IMR-90 (cell line): ENCODE measurements at regions not wholly inside any gene's neighbourhood (a gene's known extent, or its start where the extent isn't known, plus 50 kb on each side); places are given as distances from the start of the nearest gene placed in this dataset.

Experiments
- ATAC-seq: fragments of 200-7000 bp; cut with Tn5 transposase; 2 replicates; pipeline ENCODE4 v1.9.1; 2020; ENCODE audit warnings: low read depth, mild to moderate bottlenecking, moderate library complexity
- BruUV-seq: library from RNA; stranded (reverse); fragments of 400-500 nt; replicated peaks from 2 replicates; lab custom pipeline; 2021; lab: Mats Ljungman, UMichigan
- CTCF ChIA-PET: fragments of 300-600 bp; formaldehyde crosslinking; extraction: SDS; loops from one replicate; lab custom pipeline; 2021; ENCODE audit warnings: antibody characterized with exemption; lab: Yijun Ruan, JAX
- POLR2A ChIA-PET: fragments of 300-600 bp; sonication (Branson Sonifier 250); formaldehyde crosslinking; loops from one replicate; lab custom pipeline; 2022; ENCODE audit warnings: antibody characterized with exemption; ENCODE audit not compliant: unreplicated experiment; lab: Charles Lee
- DNase-seq: peaks from one replicate; pipeline ENCODE4 v3.0.0; 2013
- H2AFZ ChIP-seq: replicated peaks from 2 replicates; pipeline ENCODE3; 2013; ENCODE audit warnings: low read length, mild to moderate bottlenecking; ENCODE audit not compliant: poor library complexity
- H2AK5ac ChIP-seq: 2 replicates; pipeline ENCODE4 v1.6.1; 2013; ENCODE audit warnings: low read depth, low read length, inconsistent platforms
- H2AK9ac ChIP-seq: replicated peaks from 2 replicates; pipeline ENCODE3; 2013; ENCODE audit warnings: mild to moderate bottlenecking, low read depth, low read length, moderate library complexity; ENCODE audit not compliant: poor library complexity
- H2BK120ac ChIP-seq: 2 replicates; pipeline ENCODE4 v1.6.1; 2013; ENCODE audit warnings: low read depth, low read length, inconsistent platforms
- H2BK15ac ChIP-seq: 3 replicates; pipeline ENCODE4 v1.6.1; 2013; ENCODE audit warnings: low read depth, low read length, inconsistent platforms
- H2BK20ac ChIP-seq: 2 replicates; pipeline ENCODE4 v1.6.1; 2013; ENCODE audit warnings: low read depth, mild to moderate bottlenecking, inconsistent platforms, low read length, moderate library complexity
- H2BK5ac ChIP-seq: 2 replicates; pipeline ENCODE4 v1.6.1; 2013; ENCODE audit warnings: mild to moderate bottlenecking, low read depth, low read length, inconsistent platforms; ENCODE audit not compliant: poor library complexity, severe bottlenecking
- H3K14ac ChIP-seq: replicated peaks from 2 replicates; pipeline ENCODE4 v1.6.1; 2013; ENCODE audit warnings: low read depth, low read length, inconsistent platforms
- H3K18ac ChIP-seq: 2 replicates; pipeline ENCODE4 v1.6.1; 2013; ENCODE audit warnings: low read depth, low read length, control low read depth
- H3K23ac ChIP-seq: 2 replicates; pipeline ENCODE4 v1.6.1; 2013; ENCODE audit warnings: low read depth, low read length, inconsistent platforms
- H3K27ac ChIP-seq: 2 replicates; pipeline ENCODE4 v1.5.1; 2013; ENCODE audit warnings: mild to moderate bottlenecking, control low read depth, low read length; ENCODE audit not compliant: insufficient read depth
- H3K27me3 ChIP-seq: 2 replicates; pipeline ENCODE4 v1.6.1; 2013; ENCODE audit warnings: low read length; ENCODE audit not compliant: control insufficient read depth, insufficient read depth
- H3K36me3 ChIP-seq: 2 replicates; pipeline ENCODE4 v1.6.1; 2013; ENCODE audit warnings: low read length, mixed read lengths; ENCODE audit not compliant: control insufficient read depth, insufficient read depth
- H3K4ac ChIP-seq: 2 replicates; pipeline ENCODE4 v1.6.1; 2013; ENCODE audit warnings: low read depth, low read length, inconsistent platforms
- H3K4me1 ChIP-seq: 2 replicates; pipeline ENCODE4 v1.6.1; 2013; ENCODE audit warnings: low read length, mixed read lengths; ENCODE audit not compliant: control insufficient read depth, insufficient read depth
- H3K4me2 ChIP-seq: 2 replicates; pipeline ENCODE4 v1.6.1; 2013; ENCODE audit warnings: low read depth, mild to moderate bottlenecking, control low read depth, low read length, moderate library complexity
- H3K4me3 ChIP-seq: 2 replicates; pipeline ENCODE4 v1.5.1; 2013; ENCODE audit warnings: low read depth, mild to moderate bottlenecking, control low read depth, low read length, moderate library complexity; ENCODE audit not compliant: insufficient read depth
- H3K56ac ChIP-seq: 2 replicates; pipeline ENCODE4 v1.6.1; 2013; ENCODE audit warnings: low read length, inconsistent platforms; ENCODE audit not compliant: insufficient read depth; ENCODE audit errors: extremely low read depth
- H3K79me1 ChIP-seq, 2 experiments: 2 replicates each; pipeline ENCODE4 v1.6.1; 2013; ENCODE audit warnings: low read length in 2 of 2, inconsistent platforms in 1 of 2, low read depth in 1 of 2
- H3K9ac ChIP-seq: 2 replicates; pipeline ENCODE4 v1.6.1; 2013; ENCODE audit warnings: low read depth, low read length, control low read depth
- H3K9me1 ChIP-seq: 2 replicates; pipeline ENCODE4 v1.6.1; 2013; ENCODE audit warnings: low read length, inconsistent platforms; ENCODE audit not compliant: insufficient read depth
- H3K9me3 ChIP-seq: 2 replicates; pipeline ENCODE4 v1.6.1; 2013; ENCODE audit warnings: low read length; ENCODE audit not compliant: control insufficient read depth, insufficient read depth
- H4K20me1 ChIP-seq: 2 replicates; pipeline ENCODE4 v1.6.1; 2013; ENCODE audit warnings: low read length, inconsistent platforms; ENCODE audit not compliant: insufficient read depth
- H4K5ac ChIP-seq: 2 replicates; pipeline ENCODE4 v1.6.1; 2013; ENCODE audit warnings: mild to moderate bottlenecking, low read depth, low read length, control low read depth
- H4K8ac ChIP-seq, 2 experiments: 2 replicates each; pipeline ENCODE4 v1.6.1; 2013; ENCODE audit warnings: low read depth in 2 of 2, low read length in 2 of 2, control low read depth in 1 of 2, inconsistent platforms in 1 of 2
- H4K91ac ChIP-seq: 2 replicates; pipeline ENCODE4 v1.6.1; 2013; ENCODE audit warnings: low read depth, low read length, inconsistent platforms; ENCODE audit not compliant: insufficient read depth
- BHLHE40 ChIP-seq: fragments of 150-350 bp; IDR thresholded peaks from 2 replicates; pipeline ENCODE4 v1.6.1; 2016; ENCODE audit warnings: mild to moderate bottlenecking, low read depth, low read length
- CEBPB ChIP-seq: IDR thresholded peaks from 2 replicates; pipeline ENCODE4 v1.6.1; 2012; ENCODE audit warnings: low read depth, low read length, improper control_type of control experiment
- CHD1 ChIP-seq: IDR thresholded peaks from 2 replicates; pipeline ENCODE4 v1.6.1; 2012; ENCODE audit warnings: low read depth, low read length, improper control_type of control experiment
- FOS ChIP-seq: fragments of 150-350 bp; IDR thresholded peaks from 2 replicates; pipeline ENCODE4 v1.6.1; 2016; ENCODE audit warnings: low read depth, low read length
- MAFK ChIP-seq: IDR thresholded peaks from 2 replicates; pipeline ENCODE4 v1.6.1; 2012; ENCODE audit warnings: low read depth, low read length, improper control_type of control experiment
- MAZ ChIP-seq: IDR thresholded peaks from 2 replicates; pipeline ENCODE4 v1.6.1; 2012; ENCODE audit warnings: low read depth, mild to moderate bottlenecking, low read length, improper control_type of control experiment, moderate library complexity, borderline replicate concordance
- MXI1 ChIP-seq: IDR thresholded peaks from 2 replicates; pipeline ENCODE4 v1.6.1; 2012; ENCODE audit warnings: low read depth, mild to moderate bottlenecking, low read length, moderate library complexity, borderline replicate concordance
- NFE2L2 ChIP-seq: fragments of 150-350 bp; IDR thresholded peaks from 2 replicates; pipeline ENCODE4 v1.6.1; 2016; ENCODE audit warnings: low read depth, mild to moderate bottlenecking, low read length
- POLR2A ChIP-seq: IDR thresholded peaks from 2 replicates; pipeline ENCODE4 v1.6.1; 2012; ENCODE audit warnings: mild to moderate bottlenecking, low read depth, low read length
- RAD21 ChIP-seq: IDR thresholded peaks from 2 replicates; pipeline ENCODE4 v1.6.1; 2012; ENCODE audit warnings: low read length, improper control_type of control experiment
- RCOR1 ChIP-seq: IDR thresholded peaks from 2 replicates; pipeline ENCODE4 v1.6.1; 2012; ENCODE audit warnings: mild to moderate bottlenecking, low read length, improper control_type of control experiment; ENCODE audit not compliant: insufficient replicate concordance
- RFX5 ChIP-seq: IDR thresholded peaks from 2 replicates; pipeline ENCODE4 v1.8.0; 2012; ENCODE audit warnings: low read depth, mild to moderate bottlenecking, low read length, moderate library complexity
- SMC3 ChIP-seq: fragments of 150-350 bp; IDR thresholded peaks from 2 replicates; pipeline ENCODE4 v1.6.1; 2016; ENCODE audit warnings: low read depth, mild to moderate bottlenecking, antibody characterized with exemption, low read length, moderate library complexity
- WGBS, 2 experiments: methylation state at CpG; one replicate each; pipeline versions ENCODE4 v1.1.5 to v1.1.7; 2013; ENCODE audit warnings: missing lambda C conversion rate in 2 of 2; ENCODE audit not compliant: insufficient read length in 1 of 2; ENCODE audit errors: extremely low coverage in 2 of 2; 5-methylcytosine and 5-hydroxymethylcytosine counted together
- dilution Hi-C: fragments of 300-500 bp; cut with HindIII; formaldehyde crosslinking; loops from one replicate; pipeline ENCODE4 v1.14.3; 2018; ENCODE audit warnings: low sequenced_read_pairs; ENCODE audit not compliant: unreplicated experiment
- in situ Hi-C: fragments of 300-500 bp; cut with MboI; formaldehyde crosslinking; loops from 3 replicates; pipeline ENCODE4 v1.14.3; 2019; ENCODE audit warnings: low sequenced_read_pairs, inconsistent platforms, mixed read lengths
- intact Hi-C: fragments of 100-400 bp; cut with micrococcal nuclease; formaldehyde crosslinking; loops from 2 replicates; pipeline ENCODE4 v1.10.0; 2022
- TF ChIP-seq, protein P1 (sequence below): conservative IDR thresholded peaks from 2 replicates; pipeline ENCODE4 v1.5.1; 2012; ENCODE audit warnings: mild to moderate bottlenecking, low read depth, low read length, improper control_type of control experiment
- TF ChIP-seq, protein P2 (sequence below): fragments of 150-350 bp; IDR thresholded peaks from 2 replicates; pipeline ENCODE4 v1.6.1; 2016; ENCODE audit warnings: low read depth, mild to moderate bottlenecking, low read length, moderate library complexity, borderline replicate concordance
- TF ChIP-seq, protein P3 (sequence below): fragments of 150-350 bp; IDR thresholded peaks from 2 replicates; pipeline ENCODE4 v1.6.1; 2017; ENCODE audit warnings: mild to moderate bottlenecking, antibody characterized with exemption, low read length, low read depth

DNA sequence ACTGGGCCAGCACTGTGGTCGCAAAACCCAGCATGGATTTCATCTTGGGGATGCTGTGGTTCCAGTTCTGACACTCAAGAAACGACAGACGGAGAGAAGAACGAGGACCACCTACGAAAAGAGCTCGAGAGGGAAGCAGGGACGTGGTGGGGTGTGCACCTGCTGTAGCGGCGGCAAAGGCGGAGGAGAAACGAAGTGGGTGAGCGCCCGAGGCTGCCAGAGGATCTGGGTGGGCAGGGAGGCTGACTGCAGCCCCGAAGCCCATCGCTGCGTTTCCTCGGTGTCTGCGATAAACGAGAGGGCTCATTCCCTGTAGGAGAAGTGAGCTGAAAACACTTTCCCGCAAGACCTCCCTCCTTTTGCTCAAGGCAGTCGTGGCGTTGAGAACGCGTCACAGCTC is 246.1 kb downstream of the OR4C45 start:
- no peak overlapping the region for H3K56ac ChIP-seq
- H3K27ac ChIP-seq, result no peak overlapping the region
- H3K27me3 ChIP-seq, result no peaks in the 10 kb centered on the region
- H3K4me3 ChIP-seq, result no peak overlapping the region
- ATAC-seq, result no peak
- no peak overlapping the region for H3K9ac ChIP-seq
- H3K18ac ChIP-seq, result no peak overlapping the region
- no TSS peak for BruUV-seq
- ChIA-PET CTCF (no interaction called here), POLR2A (no interaction called here)
- no peaks in the 10 kb centered on the region for H3K36me3 ChIP-seq
- peaks cover 11% of the 10 kb centered on the region for H3K9me3 ChIP-seq
- TF ChIP-seq FOS (no peak), BHLHE40 (no peak), CHD1 (no peak), RAD21 (no peak), RCOR1 (no peak), MAZ (no peak), RFX5 (no peak), MAFK (no peak), CEBPB (no peak), MXI1 (no peak), NFE2L2 (no peak), SMC3 (no peak), POLR2A (no peak)
- TF ChIP-seq, protein P1, sequence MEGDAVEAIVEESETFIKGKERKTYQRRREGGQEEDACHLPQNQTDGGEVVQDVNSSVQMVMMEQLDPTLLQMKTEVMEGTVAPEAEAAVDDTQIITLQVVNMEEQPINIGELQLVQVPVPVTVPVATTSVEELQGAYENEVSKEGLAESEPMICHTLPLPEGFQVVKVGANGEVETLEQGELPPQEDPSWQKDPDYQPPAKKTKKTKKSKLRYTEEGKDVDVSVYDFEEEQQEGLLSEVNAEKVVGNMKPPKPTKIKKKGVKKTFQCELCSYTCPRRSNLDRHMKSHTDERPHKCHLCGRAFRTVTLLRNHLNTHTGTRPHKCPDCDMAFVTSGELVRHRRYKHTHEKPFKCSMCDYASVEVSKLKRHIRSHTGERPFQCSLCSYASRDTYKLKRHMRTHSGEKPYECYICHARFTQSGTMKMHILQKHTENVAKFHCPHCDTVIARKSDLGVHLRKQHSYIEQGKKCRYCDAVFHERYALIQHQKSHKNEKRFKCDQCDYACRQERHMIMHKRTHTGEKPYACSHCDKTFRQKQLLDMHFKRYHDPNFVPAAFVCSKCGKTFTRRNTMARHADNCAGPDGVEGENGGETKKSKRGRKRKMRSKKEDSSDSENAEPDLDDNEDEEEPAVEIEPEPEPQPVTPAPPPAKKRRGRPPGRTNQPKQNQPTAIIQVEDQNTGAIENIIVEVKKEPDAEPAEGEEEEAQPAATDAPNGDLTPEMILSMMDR, result no peak
- TF ChIP-seq, protein P2, sequence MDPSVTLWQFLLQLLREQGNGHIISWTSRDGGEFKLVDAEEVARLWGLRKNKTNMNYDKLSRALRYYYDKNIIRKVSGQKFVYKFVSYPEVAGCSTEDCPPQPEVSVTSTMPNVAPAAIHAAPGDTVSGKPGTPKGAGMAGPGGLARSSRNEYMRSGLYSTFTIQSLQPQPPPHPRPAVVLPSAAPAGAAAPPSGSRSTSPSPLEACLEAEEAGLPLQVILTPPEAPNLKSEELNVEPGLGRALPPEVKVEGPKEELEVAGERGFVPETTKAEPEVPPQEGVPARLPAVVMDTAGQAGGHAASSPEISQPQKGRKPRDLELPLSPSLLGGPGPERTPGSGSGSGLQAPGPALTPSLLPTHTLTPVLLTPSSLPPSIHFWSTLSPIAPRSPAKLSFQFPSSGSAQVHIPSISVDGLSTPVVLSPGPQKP, result no peak
- TF ChIP-seq, protein P3, sequence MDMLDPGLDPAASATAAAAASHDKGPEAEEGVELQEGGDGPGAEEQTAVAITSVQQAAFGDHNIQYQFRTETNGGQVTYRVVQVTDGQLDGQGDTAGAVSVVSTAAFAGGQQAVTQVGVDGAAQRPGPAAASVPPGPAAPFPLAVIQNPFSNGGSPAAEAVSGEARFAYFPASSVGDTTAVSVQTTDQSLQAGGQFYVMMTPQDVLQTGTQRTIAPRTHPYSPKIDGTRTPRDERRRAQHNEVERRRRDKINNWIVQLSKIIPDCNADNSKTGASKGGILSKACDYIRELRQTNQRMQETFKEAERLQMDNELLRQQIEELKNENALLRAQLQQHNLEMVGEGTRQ, result no peak
- dilution Hi-C loops (no loop called here), intact Hi-C loops (no loop called here), in situ Hi-C loops (no loop called here)
- H2BK15ac ChIP-seq, result no peak overlapping the region
- no peak overlapping the region for H3K4ac ChIP-seq
- no peak overlapping the region for H2BK120ac ChIP-seq
- no peak overlapping the region for H2BK5ac ChIP-seq
- WGBS, 2 experiments, result 67% methylated on average over 11 of the region's 24 CpGs; no CpG with 5 or more reads in 1 of the 2 experiments
- H3K23ac ChIP-seq, result no peak overlapping the region
- no peak overlapping the region for H2BK20ac ChIP-seq
- H3K4me1 ChIP-seq, result no peaks in the 10 kb centered on the region
- no peak overlapping the region for H2AK5ac ChIP-seq
- no peak overlapping the region for H3K4me2 ChIP-seq
- no peak overlapping the region for H4K5ac ChIP-seq
- H3K9me1 ChIP-seq, result no peaks in the 10 kb centered on the region
- no peak overlapping the region for H4K91ac ChIP-seq
- no peak overlapping the region for H2AK9ac ChIP-seq
- H2AFZ ChIP-seq, result no peak overlapping the region
- H3K14ac ChIP-seq, result no peak overlapping the region
- no peaks in the 10 kb centered on the region for H4K20me1 ChIP-seq
- H3K79me1 ChIP-seq, result no peaks in the 10 kb centered on the region
- DNase-seq, result no peak
- no peak overlapping the region for H4K8ac ChIP-seq
